ENCODE measurements at regions not wholly inside any gene's neighbourhood (a gene's known extent, or its start where the extent isn't known, plus 50 kb on each side); places are given as distances from the start of the nearest gene placed in this dataset.

DNA sequence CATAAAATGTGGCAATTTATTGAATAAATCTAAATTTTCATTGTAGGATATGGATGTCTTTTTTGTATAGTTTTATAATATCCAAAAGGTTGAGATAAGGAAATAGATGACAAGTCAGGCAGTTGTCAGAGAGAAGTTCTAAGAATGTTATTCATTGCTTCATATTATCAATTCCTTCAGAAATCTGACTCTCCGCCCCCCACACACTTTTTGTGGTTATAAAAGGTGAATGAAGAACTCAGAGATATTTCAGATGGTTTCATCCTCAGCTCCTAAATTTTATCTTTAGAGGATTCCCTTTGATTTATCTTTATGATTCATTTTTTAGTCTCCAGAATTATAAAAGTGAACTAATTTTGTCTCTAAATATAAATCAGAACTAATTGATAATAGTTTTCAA is 136.1 kb upstream of the NOX3 start:
- TF ChIP-seq, protein P1, sequence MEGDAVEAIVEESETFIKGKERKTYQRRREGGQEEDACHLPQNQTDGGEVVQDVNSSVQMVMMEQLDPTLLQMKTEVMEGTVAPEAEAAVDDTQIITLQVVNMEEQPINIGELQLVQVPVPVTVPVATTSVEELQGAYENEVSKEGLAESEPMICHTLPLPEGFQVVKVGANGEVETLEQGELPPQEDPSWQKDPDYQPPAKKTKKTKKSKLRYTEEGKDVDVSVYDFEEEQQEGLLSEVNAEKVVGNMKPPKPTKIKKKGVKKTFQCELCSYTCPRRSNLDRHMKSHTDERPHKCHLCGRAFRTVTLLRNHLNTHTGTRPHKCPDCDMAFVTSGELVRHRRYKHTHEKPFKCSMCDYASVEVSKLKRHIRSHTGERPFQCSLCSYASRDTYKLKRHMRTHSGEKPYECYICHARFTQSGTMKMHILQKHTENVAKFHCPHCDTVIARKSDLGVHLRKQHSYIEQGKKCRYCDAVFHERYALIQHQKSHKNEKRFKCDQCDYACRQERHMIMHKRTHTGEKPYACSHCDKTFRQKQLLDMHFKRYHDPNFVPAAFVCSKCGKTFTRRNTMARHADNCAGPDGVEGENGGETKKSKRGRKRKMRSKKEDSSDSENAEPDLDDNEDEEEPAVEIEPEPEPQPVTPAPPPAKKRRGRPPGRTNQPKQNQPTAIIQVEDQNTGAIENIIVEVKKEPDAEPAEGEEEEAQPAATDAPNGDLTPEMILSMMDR (IDR thresholded peaks at IDR 0.05) = no peak
- TF ChIP-seq POLR2A (IDR thresholded peaks at IDR 0.05) = no peak

Data from body of pancreas (tissue), 4 donors.